Colonic mucosa (tissue), 4 donors: ENCODE measurements at regions not wholly inside any gene's neighbourhood (a gene's known extent, or its start where the extent isn't known, plus 50 kb on each side); places are given as distances from the start of the nearest gene placed in this dataset.

ENCODE experiments used
- DNase-seq: peaks from one replicate; pipeline ENCODE4 v3.0.0-alpha.2; 2020
- H3K27ac ChIP-seq: fragments of 200-600 bp; one replicate; pipeline ENCODE4 v1.8.0; 2021
- H3K27me3 ChIP-seq: fragments of 200-600 bp; one replicate; pipeline ENCODE4 v1.8.0; 2021
- H3K36me3 ChIP-seq: fragments of 200-600 bp; one replicate; pipeline ENCODE4 v1.8.0; 2021
- H3K4me1 ChIP-seq: fragments of 200-600 bp; one replicate; pipeline ENCODE4 v1.8.0; 2021; ENCODE audit warnings: mild to moderate bottlenecking
- H3K4me3 ChIP-seq: fragments of 200-600 bp; one replicate; pipeline ENCODE4 v1.8.0; 2021
- H3K9ac ChIP-seq, 2 donors: one replicate each; pipeline ENCODE4 v1.7.0; 2013; ENCODE audit warnings: control low read depth in 2 of 2, low read depth in 2 of 2, low read length in 2 of 2
- H3K9me3 ChIP-seq: fragments of 200-600 bp; one replicate; pipeline ENCODE4 v1.8.0; 2021
- CTCF ChIP-seq: fragments of 200-600 bp; IDR thresholded peaks from one replicate; pipeline ENCODE4 v1.8.0; 2022; ENCODE audit warnings: antibody characterized with exemption, mild to moderate bottlenecking
- intact Hi-C: fragments of 100-400 bp; cut with DNase I; formaldehyde crosslinking; loops from one replicate; pipeline ENCODE4 v1.14.1; 2022
- donor health status: healthy.
- donor health status: DM: no; HTN: no; CAD: no.
- donor health status: DM: no; HTN: no; CAD: no.

DNA sequence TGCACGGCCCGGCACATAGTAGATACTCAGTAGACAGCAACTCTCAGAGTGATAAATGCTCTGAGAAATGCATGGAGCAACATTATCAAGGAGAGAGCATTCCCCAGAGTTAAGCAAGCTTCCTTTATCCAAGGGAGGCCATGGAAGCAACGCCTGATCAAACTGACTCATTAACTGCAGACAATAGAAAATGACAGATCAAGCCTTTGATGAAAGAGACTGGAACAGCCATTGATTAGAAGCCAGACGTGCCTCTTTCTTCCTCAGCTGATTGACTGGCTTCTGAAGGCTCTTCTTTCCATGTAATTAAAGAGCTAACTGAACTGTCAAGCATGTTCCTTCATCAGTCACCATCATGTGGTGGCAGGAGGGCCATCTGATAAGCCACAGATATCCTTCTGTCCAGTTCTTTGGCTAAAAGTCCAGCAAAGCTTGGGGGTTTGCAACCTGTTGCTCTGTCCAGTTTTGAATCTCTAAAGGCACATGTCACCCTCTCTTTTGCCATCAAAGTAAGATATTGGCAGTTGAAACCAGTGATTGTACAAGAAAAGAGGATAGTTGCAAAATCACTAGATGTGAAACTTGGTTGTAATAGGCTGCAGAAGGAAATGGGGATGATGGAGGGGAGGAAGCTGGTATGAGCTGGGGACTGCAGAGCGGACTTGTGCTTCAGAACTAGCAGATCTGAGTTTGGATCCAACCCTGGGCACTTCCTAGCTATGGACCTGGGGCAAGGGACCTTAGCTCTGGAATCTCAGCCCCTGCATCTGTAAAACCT, 188.0 kb downstream of the HAPSTR1 start:
- DNase-seq: no peak
- H3K4me3 ChIP-seq: no peak overlapping the region
- H3K4me1 ChIP-seq: no peaks in the 10 kb centered on the region
- no peaks in the 10 kb centered on the region for H3K27me3 ChIP-seq
- no peak for TF ChIP-seq CTCF
- H3K36me3 ChIP-seq: no peaks in the 10 kb centered on the region
- H3K27ac ChIP-seq: no peak overlapping the region
- H3K9ac ChIP-seq: no peak overlapping the region
- intact Hi-C loops: no loop called here
- no peaks in the 10 kb centered on the region for H3K9me3 ChIP-seq

DNA sequence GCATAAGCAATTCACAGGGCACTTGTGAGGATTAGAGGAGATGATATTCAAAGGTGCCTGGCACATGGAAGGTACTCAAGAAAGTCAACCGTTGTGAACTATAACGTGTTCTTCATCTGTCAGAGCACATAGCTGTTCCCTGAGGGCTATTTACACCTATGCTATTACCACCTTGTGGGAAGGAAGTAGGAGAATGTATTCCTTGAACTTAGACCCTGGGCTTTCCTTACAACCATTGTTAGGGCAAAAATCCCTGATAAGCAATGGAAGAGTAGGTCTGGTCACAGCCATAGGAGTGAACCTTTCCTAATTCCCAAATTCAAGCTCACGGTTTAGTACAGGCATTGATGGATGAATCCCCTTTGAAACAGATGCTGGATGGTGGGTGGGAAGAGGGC, 188.6 kb downstream of the HAPSTR1 start:
- Histone ChIP-seq H3K9me3 (no peaks in the 10 kb centered on the region), H3K4me1 (no peaks in the 10 kb centered on the region), H3K36me3 (no peaks in the 10 kb centered on the region), H3K9ac (no peak overlapping the region), H3K27me3 (no peaks in the 10 kb centered on the region), H3K4me3 (no peak overlapping the region), H3K27ac (no peak overlapping the region)
- TF ChIP-seq CTCF: no peak
- intact Hi-C loops: no loop called here
- no peak for DNase-seq

- intact Hi-C loops: no loop called here
- no peaks in the 10 kb centered on the region for H3K9me3 ChIP-seq
- no peaks in the 10 kb centered on the region for H3K27me3 ChIP-seq
- TF ChIP-seq CTCF: no peak
- H3K4me3 ChIP-seq: no peak overlapping the region
- H3K36me3 ChIP-seq: no peaks in the 10 kb centered on the region
- DNase-seq: peak; percentile 87
- no peaks in the 10 kb centered on the region for H3K4me1 ChIP-seq
- H3K27ac ChIP-seq: peak overlapping the region; percentile 78
- H3K9ac ChIP-seq: peak overlapping the region in 1 of 2 donors; percentile 26
Observed at GRCh38 chr16:9286930-9287329, 195.5 kb downstream of the HAPSTR1 start.

DNA sequence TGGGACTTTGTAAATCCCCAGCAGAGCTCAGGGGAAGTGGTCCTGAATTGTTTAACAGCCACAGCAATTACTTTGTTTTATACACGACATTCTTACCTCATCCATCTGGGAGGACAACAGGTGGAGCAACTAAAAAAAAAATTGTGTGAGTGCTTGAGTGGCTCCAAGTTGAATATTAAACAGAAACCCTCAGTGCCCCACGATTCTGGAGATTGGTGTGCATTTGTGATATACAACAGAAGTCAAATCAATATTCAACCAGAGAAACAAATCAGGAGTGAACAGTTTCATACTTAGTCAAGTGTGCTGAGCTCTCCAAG, 204.8 kb downstream of the HAPSTR1 start:
- no peak overlapping the region for H3K27ac ChIP-seq
- H3K36me3 ChIP-seq: no peaks in the 10 kb centered on the region
- no peak overlapping the region for H3K4me3 ChIP-seq
- peak overlapping the region in 1 of 2 donors; percentile 48 for H3K9ac ChIP-seq
- no peaks in the 10 kb centered on the region for H3K9me3 ChIP-seq
- no peak for TF ChIP-seq CTCF
- DNase-seq: no peak
- H3K4me1 ChIP-seq: no peaks in the 10 kb centered on the region
- intact Hi-C loops: no loop called here
- H3K27me3 ChIP-seq: no peaks in the 10 kb centered on the region

DNA sequence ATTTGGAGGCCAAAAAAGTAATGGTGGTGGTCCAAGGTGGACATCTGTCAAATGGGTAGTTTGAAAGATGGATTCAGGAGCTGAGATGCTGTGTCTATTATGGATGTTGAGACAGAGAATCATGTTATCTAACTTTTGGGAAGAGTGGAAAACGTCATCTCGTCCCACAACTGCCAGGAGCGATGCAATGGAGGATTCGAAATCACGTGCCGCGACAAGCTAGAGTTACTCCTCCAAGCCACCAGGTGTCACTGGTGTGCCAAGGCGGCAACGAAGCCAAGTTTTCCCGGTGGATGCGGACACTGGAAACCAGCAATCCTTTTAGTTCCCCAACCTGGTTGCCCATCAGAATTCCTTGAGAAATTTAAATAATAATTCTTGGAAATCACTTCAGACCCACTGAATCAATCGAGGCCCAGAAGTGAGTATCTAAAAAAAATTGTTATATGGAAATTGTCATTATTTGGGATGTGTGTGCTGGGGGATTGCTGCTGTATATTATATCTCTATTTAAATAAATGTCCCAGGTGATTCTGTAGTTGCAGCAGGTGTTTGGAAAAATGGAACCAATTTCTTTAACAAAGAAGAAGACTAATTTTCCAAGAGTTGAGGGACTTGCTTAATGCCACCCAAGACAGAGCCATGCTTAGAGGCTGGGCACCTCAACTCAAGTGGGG, 206.1 kb downstream of the HAPSTR1 start:
- intact Hi-C loops: no loop called here
- Histone ChIP-seq H3K9ac (no peak overlapping the region), H3K4me3 (no peak overlapping the region), H3K36me3 (no peaks in the 10 kb centered on the region), H3K27ac (no peak overlapping the region), H3K27me3 (no peaks in the 10 kb centered on the region), H3K9me3 (no peaks in the 10 kb centered on the region), H3K4me1 (no peaks in the 10 kb centered on the region)
- TF ChIP-seq CTCF: peak; percentile 39
- no peak for DNase-seq
